Dedifferentiated amniotic fluid mesenchymal stem cell (primary cell): ENCODE measurements at regions not wholly inside any gene's neighbourhood (a gene's known extent, or its start where the extent isn't known, plus 50 kb on each side); places are given as distances from the start of the nearest gene placed in this dataset.
"Not testable (repeated sequence)": the region's sequence is repeated elsewhere in the genome, so short reads cannot be mapped to it uniquely, and the experiment has no call there.

Experiments used
- DNase-seq: peaks from one replicate; pipeline ENCODE4 v3.0.0-alpha.2; 2016; ENCODE audit errors: extremely low spot score

GRCh38 chr10:80750268-80750667 is 212.6 kb downstream of the SH2D4B start:
- DNase-seq: no peak

- DNase-seq: no peak
Observed at GRCh38 chr10:80751940-80752339, 214.2 kb downstream of the SH2D4B start.

- DNase-seq: no peak
Observed at GRCh38 chr10:80753612-80754011, 215.9 kb downstream of the SH2D4B start.

DNA sequence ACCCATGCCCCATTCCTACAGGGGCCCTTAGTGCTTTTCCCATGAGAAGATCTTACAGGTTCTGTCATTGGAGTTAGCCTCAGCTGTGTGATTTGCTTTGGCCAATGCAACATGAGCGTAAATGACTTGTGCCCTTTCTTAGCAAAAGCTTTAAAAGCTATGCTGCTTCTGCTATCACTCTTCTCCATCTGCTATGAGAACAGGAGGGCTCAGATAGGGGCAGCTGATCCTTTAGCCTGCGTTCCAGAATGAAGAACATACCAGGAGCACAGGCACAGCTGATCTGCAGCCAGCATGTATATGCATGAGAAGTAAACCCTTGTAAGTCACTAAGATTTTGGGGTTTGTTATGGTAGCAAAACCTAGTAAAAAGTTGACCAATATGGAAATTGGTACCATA is 218.2 kb downstream of the SH2D4B start:
- no peak for DNase-seq

DNA sequence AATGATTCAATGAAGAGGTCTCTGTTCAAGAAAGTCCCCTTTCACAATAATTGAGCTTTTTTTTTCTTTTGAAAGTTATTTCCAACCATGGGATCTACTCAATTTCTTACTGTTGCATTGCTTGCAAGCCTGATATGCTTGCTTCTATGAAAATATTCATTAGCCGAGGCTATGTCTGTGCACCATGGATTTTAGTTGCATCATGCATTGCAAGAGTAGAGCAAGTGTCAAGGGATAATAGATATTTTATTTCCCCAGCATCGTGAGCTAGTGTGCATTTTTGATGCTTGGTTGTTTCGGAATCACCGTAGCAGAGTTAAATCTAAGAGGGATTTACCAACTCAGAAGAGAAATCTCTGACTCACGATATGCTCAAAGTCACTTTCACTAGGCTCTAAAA is 222.0 kb downstream of the SH2D4B start:
- no peak for DNase-seq

DNA sequence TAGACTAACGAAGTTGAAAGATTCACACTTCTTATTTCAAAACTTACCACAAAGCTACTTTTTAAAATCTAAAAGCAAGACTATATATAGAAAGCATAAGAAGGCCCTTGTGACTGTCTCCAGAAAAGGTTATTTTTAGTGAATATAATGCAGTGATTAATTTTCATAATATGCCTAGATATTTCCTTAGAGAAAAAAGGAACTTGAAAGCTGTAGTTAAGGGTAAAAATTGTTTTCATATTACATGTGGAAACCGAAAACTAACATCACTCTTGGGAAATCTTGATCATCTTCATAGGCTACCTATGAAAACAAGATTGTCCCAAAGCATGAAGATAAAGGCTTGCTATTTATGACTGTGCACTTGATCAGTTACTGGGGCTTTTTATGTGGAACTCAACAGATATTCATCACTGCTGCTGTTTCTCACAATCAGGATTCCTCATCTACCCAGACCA is 223.2 kb downstream of the SH2D4B start:
- DNase-seq: no peak

DNA sequence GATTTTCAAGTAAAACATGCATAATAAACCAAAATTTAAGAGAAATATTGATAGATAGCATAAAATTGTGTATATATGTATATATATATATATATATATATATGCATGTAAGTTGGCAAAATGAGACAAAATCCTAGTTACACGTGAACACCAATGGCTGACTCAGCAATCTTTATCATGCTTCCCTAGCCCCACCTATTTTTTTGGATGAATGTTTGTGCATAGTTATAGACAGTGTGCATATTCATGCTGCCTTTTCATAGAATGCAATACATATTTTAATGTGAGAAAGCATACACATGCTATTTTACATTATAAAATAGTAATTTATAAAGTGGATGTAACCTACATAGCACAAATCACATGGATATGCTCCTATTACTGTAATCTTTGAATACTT is 230.3 kb downstream of the SH2D4B start:
- DNase-seq: no peak

DNA sequence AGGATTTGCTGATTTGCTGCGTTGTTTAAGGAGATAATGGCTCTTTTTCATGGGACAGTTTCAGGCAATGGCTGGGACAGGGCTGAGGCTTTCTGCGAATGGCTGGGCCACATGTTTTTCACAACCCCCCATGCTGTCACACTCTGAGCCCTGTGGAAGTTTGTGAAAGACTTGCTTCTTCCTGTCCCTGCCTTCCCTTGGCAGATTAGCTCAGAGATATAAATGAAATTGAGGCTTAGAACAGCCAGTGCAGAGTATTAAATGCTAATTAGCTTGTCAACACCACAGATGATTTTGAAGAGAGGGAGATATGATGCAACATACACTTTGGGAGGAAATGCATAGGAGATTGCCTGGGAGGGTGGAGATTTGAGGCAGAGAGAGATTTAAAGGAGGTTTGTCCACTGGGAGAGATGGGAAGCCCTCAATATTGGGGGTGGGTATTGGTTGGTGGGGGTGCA is 232.0 kb downstream of the SH2D4B start:
- DNase-seq: no peak

GRCh38 chr10:80770239-80770638 is 232.5 kb downstream of the SH2D4B start:
- DNase-seq: no peak

GRCh38 chr10:80771285-80771684 is 233.6 kb downstream of the SH2D4B start:
- DNase-seq: no peak

DNA sequence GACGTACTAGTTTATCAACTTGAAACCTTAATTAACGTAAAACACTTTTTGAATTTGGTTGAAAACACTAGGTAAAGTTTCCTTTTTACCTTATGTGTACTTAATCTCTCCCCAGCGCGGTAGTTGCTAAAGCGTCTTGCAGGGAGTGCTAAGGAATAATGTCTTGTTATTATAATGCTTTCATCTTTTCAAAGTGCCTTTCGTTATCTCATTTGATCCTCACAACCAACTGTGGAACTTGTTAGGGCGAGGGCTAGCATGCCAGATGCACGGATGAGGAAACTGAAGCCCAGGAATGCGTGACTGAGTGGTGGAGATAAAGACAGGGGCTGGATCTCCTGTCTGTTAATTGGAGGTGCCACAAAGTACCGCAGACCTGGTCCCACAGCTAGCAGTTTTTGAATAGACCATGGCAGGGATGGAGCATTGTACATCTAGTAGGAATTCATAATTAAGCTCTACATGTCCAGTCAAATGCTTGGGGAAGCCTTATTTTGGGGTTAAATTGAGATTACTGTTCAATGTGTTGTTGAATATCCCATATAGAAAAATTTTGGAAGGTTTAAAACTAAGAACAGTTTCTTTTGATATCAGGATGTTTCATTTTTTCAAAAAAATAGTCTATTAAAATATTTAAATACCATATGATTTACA is 234.3 kb downstream of the SH2D4B start:
- no peak for DNase-seq

DNA sequence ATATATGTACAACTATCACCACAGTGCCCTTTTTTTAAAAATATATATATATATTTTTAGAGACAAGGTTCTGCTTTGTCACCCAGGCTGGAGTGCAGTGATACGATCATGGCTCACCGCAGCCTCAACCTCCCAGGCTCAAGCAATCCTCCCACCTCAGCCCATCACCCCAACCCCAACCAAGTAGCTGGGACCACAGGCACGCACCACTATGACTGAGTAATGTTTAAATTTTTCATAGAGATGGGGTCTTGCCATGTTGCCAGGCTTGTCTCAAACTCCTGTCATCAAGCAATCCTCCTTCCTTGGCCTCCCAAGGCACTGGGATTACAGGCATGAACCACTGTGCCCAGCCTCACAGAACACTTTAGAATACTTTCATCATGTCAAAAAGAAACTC is 234.9 kb downstream of the SH2D4B start:
- no peak for DNase-seq

DNA sequence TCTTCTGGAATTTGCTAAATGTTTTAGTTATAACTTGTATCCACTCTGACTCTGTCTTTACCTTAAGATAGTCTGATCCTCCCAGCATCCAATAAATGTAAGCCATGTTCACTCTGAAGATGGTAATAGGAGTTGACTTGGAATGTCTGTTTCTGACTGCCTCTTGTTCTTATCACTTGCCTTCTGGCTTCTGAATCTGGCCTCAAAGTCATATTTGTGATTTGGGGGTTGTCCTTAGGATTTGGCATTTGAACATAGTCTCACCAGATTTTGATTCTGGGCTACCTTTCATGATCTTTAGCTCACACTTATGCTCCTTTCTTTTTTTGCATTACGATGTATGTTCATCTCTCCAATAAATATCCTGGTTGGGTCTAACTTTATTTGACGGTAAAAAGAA is 247.0 kb downstream of the SH2D4B start:
- no peak for DNase-seq

DNA sequence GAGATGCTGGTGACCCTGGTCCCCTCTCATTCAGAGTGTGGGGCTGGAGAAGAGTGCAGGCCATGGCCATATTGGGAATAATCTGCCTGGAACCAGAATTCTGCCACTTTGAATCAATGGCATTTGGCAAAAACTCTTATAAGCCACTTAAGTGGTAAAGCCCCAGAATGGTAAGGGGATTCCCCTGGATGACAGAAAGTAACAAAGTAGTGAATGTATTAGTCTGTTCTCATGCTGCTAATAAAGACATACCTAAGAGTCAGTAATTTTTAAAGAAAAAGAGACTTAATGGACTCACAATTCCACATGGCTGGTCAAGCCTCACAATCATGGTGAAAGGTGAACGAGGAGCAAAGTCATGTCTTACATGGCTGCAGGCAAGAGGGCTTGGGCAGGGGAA is 248.6 kb downstream of the SH2D4B start:
- no peak for DNase-seq

DNA sequence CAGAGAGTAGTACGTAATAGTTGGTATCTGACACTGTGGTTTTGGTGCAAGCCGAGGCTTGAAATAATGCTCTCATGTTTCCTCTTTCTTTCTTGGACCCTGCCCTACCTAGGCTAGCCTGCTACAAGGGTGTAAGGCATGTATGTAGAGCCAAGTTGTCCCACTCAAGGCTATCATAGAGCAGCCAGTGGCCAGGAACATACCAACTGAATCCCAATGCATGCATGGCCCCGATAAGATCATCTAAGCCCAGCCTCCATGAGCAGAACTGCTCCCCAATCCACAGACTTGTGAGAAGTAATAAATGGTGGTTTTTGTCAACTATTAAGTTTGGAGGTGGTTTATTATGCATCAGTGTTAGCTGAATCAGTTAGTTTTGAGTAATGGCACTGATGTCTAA is 250.2 kb downstream of the SH2D4B start:
- DNase-seq: no peak

DNA sequence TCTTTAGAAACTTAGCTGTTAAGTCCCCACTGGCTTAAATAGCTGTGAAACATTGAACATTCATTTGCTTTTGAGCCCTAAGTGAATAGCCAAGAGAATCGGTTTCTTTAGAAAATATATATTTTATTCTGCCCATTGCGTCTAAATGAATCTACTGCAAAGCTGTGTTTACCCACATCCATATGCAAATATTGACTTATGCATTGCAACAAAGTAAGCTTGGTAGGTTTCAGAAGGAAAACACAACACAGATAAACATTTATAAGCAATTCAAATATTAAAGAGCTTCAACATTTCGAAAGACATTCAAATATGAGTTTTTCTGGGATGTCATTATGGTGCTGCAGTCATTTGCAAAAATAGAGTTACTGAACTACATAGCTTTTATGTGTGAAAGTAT is 257.3 kb downstream of the SH2D4B start:
- no peak for DNase-seq

DNA sequence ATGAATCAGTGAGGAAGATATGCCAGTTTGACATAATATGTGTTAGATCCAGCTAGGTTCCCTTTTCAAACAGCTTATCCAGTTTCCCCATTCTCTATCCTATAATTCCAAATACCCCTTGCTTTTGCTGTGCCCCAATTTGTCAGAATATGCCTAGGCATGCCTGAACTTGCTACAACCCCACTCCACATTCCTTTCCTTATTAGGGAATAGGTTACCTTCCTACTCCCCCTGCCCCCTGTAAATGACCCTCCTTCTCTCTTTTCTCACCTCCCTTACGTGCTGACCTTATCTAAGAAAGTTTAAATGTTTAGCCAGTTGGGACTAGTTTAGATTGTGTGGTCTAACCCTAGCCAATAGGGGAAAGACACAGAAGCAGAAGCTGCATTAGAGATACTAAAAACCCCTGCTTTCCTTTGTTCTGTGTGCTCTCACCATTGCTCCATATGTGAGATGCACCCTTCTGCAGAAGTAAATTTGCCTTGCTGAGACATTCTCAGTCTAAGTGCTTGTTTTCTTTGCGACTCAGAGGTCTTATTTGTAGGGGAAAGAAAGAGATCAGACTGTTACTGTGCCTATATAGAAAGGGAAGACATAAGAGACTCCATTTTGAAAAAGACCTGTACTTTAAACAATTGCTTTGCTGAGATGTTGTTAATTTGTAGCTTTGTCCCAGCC is 267.8 kb downstream of the SH2D4B start:
- DNase-seq: no peak

DNA sequence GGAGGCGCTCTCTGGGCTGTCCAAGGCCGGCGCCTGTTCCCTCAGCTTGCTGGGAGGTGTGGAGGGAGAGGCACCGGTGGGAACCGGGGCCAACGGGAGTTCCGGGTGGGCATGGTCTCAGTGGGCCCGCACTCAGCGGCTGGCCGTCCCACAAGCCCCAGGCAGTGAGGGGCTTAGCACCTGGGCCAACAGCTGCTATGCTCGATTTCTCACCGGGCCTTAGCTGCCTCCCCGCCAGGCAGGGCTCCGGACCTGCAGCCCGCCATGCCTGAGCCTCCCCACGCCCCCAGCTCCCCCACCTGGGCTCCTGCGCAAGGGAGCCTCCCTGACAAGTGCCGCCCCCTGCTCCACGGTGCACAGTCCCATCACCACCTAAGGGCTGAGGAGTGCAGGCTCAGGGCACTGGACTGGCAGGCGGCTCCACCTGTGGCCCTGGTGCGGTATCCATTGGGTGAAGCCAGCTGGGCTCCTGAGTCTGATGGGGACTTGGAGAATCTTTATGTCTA is 276.5 kb downstream of the SH2D4B start:
- DNase-seq: no peak

GRCh38 chr10:80829151-80829550 is 291.4 kb downstream of the SH2D4B start:
- DNase-seq: no peak

DNA sequence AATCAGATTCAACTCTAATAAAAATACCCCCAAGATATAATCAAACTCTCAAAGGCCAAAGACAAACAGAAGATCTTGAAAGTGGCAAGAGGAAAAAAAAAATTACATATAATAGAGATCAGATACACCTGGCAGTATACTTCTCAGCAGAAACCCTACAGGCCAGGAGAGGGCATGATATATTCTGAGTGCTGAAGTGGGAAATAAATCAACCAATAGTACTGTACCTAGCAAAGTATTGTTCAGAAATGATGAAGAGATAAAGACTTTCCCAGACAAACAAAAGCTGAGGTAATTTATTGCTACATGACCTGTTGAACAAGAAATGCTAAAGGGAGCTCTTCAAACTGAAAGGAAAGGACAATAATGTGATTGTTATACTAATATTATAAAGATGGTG is 291.9 kb downstream of the SH2D4B start:
- DNase-seq: no peak

DNA sequence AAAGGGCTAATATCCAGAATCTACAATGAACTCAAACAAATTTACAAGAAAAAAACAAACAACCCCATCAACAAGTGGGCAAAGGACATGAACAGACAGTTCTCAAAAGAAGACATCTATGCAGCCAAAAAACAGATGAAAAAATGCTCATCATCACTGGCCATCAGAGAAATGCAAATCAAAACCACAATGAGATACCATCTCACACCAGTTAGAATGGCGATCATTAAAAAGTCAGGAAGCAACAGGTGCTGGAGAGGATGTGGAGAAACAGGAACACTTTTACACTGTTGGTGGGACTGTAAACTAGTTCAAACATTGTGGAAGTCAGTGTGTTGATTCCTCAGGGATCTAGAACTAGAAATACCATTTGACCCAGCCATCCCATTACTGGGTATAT is 295.0 kb downstream of the SH2D4B start:
- not testable (repeated sequence) for DNase-seq

DNA sequence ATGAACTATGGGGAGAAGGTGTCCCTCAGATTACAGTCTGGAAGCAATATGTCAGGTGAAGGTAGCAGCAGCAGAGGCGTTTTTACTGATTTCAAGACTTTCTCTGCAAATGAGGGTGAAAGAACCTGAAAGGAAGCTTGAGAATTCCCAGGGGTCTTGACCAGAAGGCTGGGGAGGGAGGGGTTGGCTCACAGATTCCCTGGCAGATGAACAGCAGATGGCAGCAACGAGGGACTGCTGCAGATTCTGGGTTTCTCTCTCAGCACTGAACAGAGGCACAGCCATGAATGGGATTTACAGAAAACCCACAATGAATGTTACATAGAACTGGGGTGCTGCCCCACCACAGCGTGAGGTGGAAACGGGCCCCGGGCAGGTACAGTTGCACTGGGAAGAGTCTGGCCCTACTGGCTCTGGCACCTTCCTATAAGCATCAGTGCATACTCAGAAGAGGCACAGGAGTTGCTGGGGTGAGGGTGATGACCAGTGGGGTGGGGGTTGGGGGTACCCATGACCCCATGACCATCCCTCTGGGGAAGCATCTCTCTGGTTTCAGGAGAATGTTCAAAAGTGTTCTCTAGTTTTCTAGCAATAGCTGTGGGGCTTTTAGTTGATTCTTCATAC is 317.8 kb downstream of the SH2D4B start:
- DNase-seq: no peak

DNA sequence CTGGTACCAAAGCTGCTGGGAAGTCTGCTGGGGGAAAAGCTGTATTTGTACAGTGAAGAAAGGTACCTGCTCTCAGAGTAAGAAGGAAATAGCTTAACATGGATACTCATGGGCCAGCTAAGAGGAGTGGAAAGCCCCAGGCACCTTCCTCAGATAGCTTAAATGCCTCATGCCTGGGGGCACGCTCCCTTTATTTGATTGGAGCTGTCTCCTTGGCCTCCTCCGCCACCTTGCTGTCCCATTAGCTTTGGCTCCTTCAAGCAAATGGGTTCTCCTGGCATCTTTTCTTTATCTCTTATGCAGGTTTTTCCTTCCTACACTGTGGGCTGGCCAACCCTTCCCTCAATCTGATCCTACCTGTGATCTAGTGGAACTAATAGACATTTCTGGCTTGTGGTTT is 318.5 kb downstream of the SH2D4B start:
- DNase-seq: no peak
